Lung (tissue), 11 donors: ENCODE measurements at regions not wholly inside any gene's neighbourhood (a gene's known extent, or its start where the extent isn't known, plus 50 kb on each side); places are given as distances from the start of the nearest gene placed in this dataset.

ENCODE experiments used
- ATAC-seq: fragments of 200-7000 bp; cut with Tn5 transposase; one replicate; pipeline ENCODE4 v1.9.1; 2020; ENCODE audit warnings: moderate number of reproducible peaks; ENCODE audit not compliant: insufficient read depth, low FRiP score
- DNase-seq, 3 donors: peaks; one replicate each; pipeline ENCODE4 v3.0.0-alpha.2; 2013 to 2017
- H3K27ac ChIP-seq, 2 donors: one replicate each; pipeline ENCODE4 v1.5.1; 2013; ENCODE audit warnings: mild to moderate bottlenecking in 2 of 2, moderate library complexity in 2 of 2, control low read depth in 1 of 2, inconsistent platforms in 1 of 2, low read depth in 1 of 2, low read length in 1 of 2
- H3K27me3 ChIP-seq, 3 donors: one replicate each; pipeline ENCODE4 v1.5.1; 2013; ENCODE audit warnings: low read length in 2 of 3; ENCODE audit not compliant: control insufficient read depth in 3 of 3, insufficient read depth in 3 of 3
- H3K36me3 ChIP-seq, 4 donors: one replicate each; pipeline ENCODE4 v1.5.1; 2013; ENCODE audit warnings: low read length in 4 of 4, mild to moderate bottlenecking in 1 of 4, moderate library complexity in 1 of 4; ENCODE audit not compliant: control insufficient read depth in 4 of 4, insufficient read depth in 4 of 4
- H3K4me1 ChIP-seq, 5 donors: one replicate each; pipeline ENCODE4 v1.5.1; 2013; ENCODE audit warnings: low read length in 5 of 5, mild to moderate bottlenecking in 2 of 5, moderate library complexity in 1 of 5; ENCODE audit not compliant: control insufficient read depth in 5 of 5, insufficient read depth in 5 of 5
- H3K4me3 ChIP-seq: one replicate; pipeline ENCODE4 v1.5.1; 2013; ENCODE audit warnings: mild to moderate bottlenecking, control low read depth, moderate library complexity
- H3K9ac ChIP-seq, 2 donors: one replicate each; pipeline ENCODE4 v1.5.1; 2013; ENCODE audit warnings: low read length in 2 of 2, control low read depth in 1 of 2; ENCODE audit not compliant: insufficient read depth in 1 of 2
- H3K9me3 ChIP-seq, 4 donors: one replicate each; pipeline ENCODE4 v1.5.1; 2013; ENCODE audit warnings: low read length in 3 of 4, mild to moderate bottlenecking in 1 of 4, moderate library complexity in 1 of 4; ENCODE audit not compliant: control insufficient read depth in 4 of 4, insufficient read depth in 3 of 4
- WGBS, 2 donors: extraction: QIAGEN DNeasy Blood & Tissue Kit; methylation state at CpG; one replicate each; pipeline ENCODE4 v1.1.7; 2013; 5-methylcytosine and 5-hydroxymethylcytosine counted together
- TF ChIP-seq, protein P1 (sequence below): IDR thresholded peaks from 2 replicates; pipeline ENCODE4 v1.5.1; 2012; ENCODE audit warnings: mild to moderate bottlenecking; ENCODE audit errors: control extremely low read depth, extremely low read depth
- donor health status: control.
- donor health status: control.
- donor health status: Bipolar disorder and iron deficiency.
- donor health status: healthy.
- donor health status: DM: yes; HTN: yes; CAD: no.

DNA sequence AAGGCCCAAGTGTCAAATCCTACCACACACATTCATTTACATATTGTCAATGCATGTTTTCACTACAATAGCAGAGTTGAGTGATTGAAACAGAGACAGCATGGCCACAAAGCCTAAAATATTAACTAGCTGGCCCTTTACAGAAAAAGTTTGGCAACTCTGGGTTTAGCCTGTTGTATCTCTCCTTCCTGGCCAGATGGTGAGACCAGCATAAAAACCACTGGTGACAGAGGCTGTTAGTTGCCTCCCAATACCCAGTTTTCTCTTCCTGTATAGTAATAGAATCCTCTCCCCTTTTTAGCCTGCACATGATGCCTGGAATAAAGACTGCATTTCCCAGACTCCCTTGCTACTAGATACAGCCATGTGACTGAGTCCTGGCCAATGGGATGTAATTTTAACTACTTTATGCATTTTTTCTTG lies 100.0 kb upstream of the TAB2 start:
- no peak overlapping the region for H3K27ac ChIP-seq
- H3K36me3 ChIP-seq = no peaks in the 10 kb centered on the region
- no peak overlapping the region for H3K4me3 ChIP-seq
- DNase-seq (no peak), ATAC-seq (no peak)
- H3K9me3 ChIP-seq = no peaks in the 10 kb centered on the region
- H3K4me1 ChIP-seq = peaks cover 0 to 26% (median 11%) of the 10 kb centered on the region in 5 donors
- H3K9ac ChIP-seq = no peak overlapping the region
- H3K27me3 ChIP-seq = no peaks in the 10 kb centered on the region
- TF ChIP-seq, protein P1, sequence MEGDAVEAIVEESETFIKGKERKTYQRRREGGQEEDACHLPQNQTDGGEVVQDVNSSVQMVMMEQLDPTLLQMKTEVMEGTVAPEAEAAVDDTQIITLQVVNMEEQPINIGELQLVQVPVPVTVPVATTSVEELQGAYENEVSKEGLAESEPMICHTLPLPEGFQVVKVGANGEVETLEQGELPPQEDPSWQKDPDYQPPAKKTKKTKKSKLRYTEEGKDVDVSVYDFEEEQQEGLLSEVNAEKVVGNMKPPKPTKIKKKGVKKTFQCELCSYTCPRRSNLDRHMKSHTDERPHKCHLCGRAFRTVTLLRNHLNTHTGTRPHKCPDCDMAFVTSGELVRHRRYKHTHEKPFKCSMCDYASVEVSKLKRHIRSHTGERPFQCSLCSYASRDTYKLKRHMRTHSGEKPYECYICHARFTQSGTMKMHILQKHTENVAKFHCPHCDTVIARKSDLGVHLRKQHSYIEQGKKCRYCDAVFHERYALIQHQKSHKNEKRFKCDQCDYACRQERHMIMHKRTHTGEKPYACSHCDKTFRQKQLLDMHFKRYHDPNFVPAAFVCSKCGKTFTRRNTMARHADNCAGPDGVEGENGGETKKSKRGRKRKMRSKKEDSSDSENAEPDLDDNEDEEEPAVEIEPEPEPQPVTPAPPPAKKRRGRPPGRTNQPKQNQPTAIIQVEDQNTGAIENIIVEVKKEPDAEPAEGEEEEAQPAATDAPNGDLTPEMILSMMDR = no peak

DNA sequence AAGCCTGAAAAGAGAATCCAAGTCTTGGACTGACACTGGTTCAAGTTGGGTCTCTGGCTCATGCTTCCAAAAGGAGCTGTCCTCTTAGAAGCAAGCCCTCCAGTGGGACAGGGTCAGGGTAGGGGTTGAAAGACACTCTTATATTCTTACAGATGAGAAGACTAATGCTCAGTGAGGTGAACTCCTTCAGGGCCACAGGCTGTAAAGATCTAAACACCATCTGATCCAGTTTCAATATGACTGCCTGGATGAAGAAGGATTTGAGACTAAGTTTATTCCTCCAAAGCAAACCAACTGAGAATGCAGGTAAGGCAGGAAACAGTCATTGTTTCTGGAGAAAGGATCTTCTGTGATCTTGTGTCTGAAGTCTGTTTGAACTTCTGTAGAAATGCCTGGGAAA lies 99.0 kb upstream of the TAB2 start:
- TF ChIP-seq, protein P1 = no peak
- no peaks in the 10 kb centered on the region for H3K36me3 ChIP-seq
- H3K9ac ChIP-seq = no peak overlapping the region
- peaks cover 0 to 24% (median 1%) of the 10 kb centered on the region in 5 donors for H3K4me1 ChIP-seq
- DNase-seq = no peak
- H3K27ac ChIP-seq = no peak overlapping the region
- no peak for ATAC-seq
- H3K27me3 ChIP-seq = no peaks in the 10 kb centered on the region
- no peak overlapping the region for H3K4me3 ChIP-seq
- H3K9me3 ChIP-seq = no peaks in the 10 kb centered on the region

DNA sequence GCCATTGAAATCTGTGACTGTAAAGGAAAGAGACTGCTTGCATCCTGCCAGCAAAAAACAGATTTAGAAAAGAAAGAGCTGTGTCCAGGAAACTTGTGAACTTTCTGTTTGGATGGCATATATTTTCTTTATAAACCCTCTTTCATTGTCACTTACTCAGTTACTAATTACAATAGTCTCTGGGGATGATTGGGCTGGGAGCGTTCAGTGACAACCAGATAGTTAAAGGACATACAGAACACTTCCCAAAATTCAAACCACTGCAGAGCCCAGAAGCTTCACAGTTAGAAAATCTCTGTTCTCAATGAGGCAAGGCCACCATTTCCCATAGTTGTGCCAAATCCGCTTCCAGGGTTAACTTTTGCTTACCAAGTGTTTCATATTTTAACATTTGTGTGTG lies 98.6 kb upstream of the TAB2 start:
- ATAC-seq = no peak
- H3K9me3 ChIP-seq = no peaks in the 10 kb centered on the region
- H3K27ac ChIP-seq = no peak overlapping the region
- DNase-seq = peak in 2 of 3 donors; percentile 44 to 53
- TF ChIP-seq, protein P1 = no peak
- peaks cover 0 to 24% (median 3%) of the 10 kb centered on the region in 5 donors for H3K4me1 ChIP-seq
- H3K27me3 ChIP-seq = no peaks in the 10 kb centered on the region
- 91 to 92% methylated on average over 2 of the region's 2 CpGs for WGBS, 2 donors
- H3K9ac ChIP-seq = no peak overlapping the region
- H3K36me3 ChIP-seq = no peaks in the 10 kb centered on the region
- H3K4me3 ChIP-seq = no peak overlapping the region
